Small intestine (tissue), 7 donors: ENCODE measurements at regions not wholly inside any gene's neighbourhood (a gene's known extent, or its start where the extent isn't known, plus 50 kb on each side); places are given as distances from the start of the nearest gene placed in this dataset.
"Not testable (repeated sequence)": the region's sequence is repeated elsewhere in the genome, so short reads cannot be mapped to it uniquely, and the experiment has no call there.

ENCODE experiments used
- DNase-seq, 2 donors: peaks; one replicate each; pipeline versions ENCODE4 v3.0.0 to v3.0.0-alpha.2; 2013
- FAIRE-seq: peaks from 2 replicates; lab custom pipeline; 2012; peaks lifted over from hg19 to GRCh38; lab: Jason Lieb, UNC
- H3K27ac ChIP-seq, 3 donors: one replicate each; pipeline ENCODE4 v1.5.1; 2013; ENCODE audit warnings: low read length in 2 of 3, mild to moderate bottlenecking in 2 of 3, control low read depth in 1 of 3, inconsistent platforms in 1 of 3, low read depth in 1 of 3, moderate library complexity in 1 of 3
- H3K27me3 ChIP-seq, 3 donors: one replicate each; pipeline ENCODE4 v1.6.1; 2013; ENCODE audit warnings: low read length in 3 of 3, inconsistent platforms in 1 of 3; ENCODE audit not compliant: control insufficient read depth in 3 of 3, insufficient read depth in 3 of 3
- H3K36me3 ChIP-seq, 3 donors: one replicate each; pipeline ENCODE4 v1.6.1; 2013; ENCODE audit warnings: low read length in 3 of 3, inconsistent platforms in 1 of 3, low read depth in 1 of 3, mild to moderate bottlenecking in 1 of 3, moderate library complexity in 1 of 3; ENCODE audit not compliant: control insufficient read depth in 3 of 3, insufficient read depth in 2 of 3
- H3K4me1 ChIP-seq, 3 donors: one replicate each; pipeline ENCODE4 v1.6.1; 2013; ENCODE audit warnings: low read length in 2 of 3, inconsistent platforms in 1 of 3, low read depth in 1 of 3, mild to moderate bottlenecking in 1 of 3, moderate library complexity in 1 of 3; ENCODE audit not compliant: control insufficient read depth in 3 of 3, insufficient read depth in 2 of 3
- H3K4me3 ChIP-seq, 3 donors: one replicate each; pipeline ENCODE4 v1.5.1; 2013; ENCODE audit warnings: low read length in 3 of 3, control low read depth in 1 of 3, inconsistent platforms in 1 of 3, low read depth in 1 of 3, mild to moderate bottlenecking in 1 of 3, moderate library complexity in 1 of 3
- H3K9me3 ChIP-seq, 2 donors: one replicate each; pipeline ENCODE4 v1.6.1; 2013; ENCODE audit warnings: low read depth in 1 of 2, low read length in 1 of 2; ENCODE audit not compliant: control insufficient read depth in 2 of 2, insufficient read depth in 1 of 2
- WGBS, 3 donors: extraction: QIAGEN DNeasy Blood & Tissue Kit; methylation state at CpG; one replicate each; pipeline ENCODE4 v1.1.7; 2013; 5-methylcytosine and 5-hydroxymethylcytosine counted together
- donor health status: healthy with polysubstance abuse.
- donor health status: control.
- donor health status: control.
- donor health status: Bipolar disorder and iron deficiency.
- donor health status: healthy.

DNA sequence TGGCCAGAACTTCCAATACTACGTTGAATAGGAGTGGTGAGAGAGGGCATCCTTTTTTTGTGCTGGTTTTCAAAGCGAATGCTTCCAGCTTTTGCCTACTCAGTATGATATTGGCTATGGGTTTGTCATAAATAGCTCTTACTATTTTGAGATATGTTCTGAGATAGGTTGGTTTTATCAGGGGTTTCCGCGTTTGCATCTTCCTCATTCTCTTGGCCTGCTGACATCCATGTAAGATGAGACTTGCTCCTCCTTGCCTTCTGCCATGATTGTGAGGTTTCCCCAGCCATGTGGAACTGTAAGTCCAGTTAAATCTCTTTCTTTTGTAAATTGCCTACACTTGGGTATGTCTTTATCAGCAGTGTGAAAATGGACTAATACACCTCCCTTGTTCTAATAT lies 71.2 kb upstream of the C7orf33 start:
- not testable (repeated sequence) for FAIRE-seq, DNase-seq, H3K36me3 ChIP-seq, H3K27me3 ChIP-seq, H3K9me3 ChIP-seq, H3K4me1 ChIP-seq, H3K4me3 ChIP-seq, H3K27ac ChIP-seq
- WGBS, 3 donors = 65 to 72% (median 67%) methylated on average over 4 of the region's 4 CpGs

DNA sequence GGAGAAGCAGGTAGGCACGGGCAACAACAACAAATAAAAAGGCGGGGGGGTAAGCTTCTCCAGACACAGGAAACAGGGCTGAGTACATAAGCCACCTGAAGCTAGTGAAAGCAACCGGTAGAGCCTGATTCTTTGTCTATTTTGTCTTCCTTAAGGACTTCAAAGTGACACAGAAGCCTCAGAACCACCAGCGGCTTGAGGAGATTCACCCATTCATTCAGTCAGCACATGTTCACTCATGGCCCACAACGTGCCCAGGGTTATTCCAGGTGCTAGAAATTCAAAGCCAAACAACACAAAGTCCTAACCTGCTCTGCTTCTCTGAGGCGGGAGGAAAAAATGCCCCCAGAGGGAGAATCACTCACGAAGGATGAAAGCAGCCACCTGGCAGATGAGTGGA lies 69.3 kb upstream of the C7orf33 start:
- DNase-seq = no peak
- H3K4me1 ChIP-seq = no peaks in the 10 kb centered on the region
- no peaks in the 10 kb centered on the region for H3K9me3 ChIP-seq
- no peaks in the 10 kb centered on the region for H3K36me3 ChIP-seq
- H3K4me3 ChIP-seq = no peak overlapping the region
- 67 to 70% (median 69%) methylated on average over 7 of the region's 7 CpGs for WGBS, 3 donors
- H3K27ac ChIP-seq = no peak overlapping the region
- no peaks in the 10 kb centered on the region for H3K27me3 ChIP-seq
- no peak for FAIRE-seq

GRCh38 chr7:148523550-148523949 lies 67.0 kb upstream of the C7orf33 start:
- Histone ChIP-seq H3K27ac (no peak overlapping the region), H3K27me3 (no peaks in the 10 kb centered on the region), H3K36me3 (no peaks in the 10 kb centered on the region), H3K4me3 (no peak overlapping the region), H3K9me3 (no peaks in the 10 kb centered on the region), H3K4me1 (no peaks in the 10 kb centered on the region)
- FAIRE-seq = no peak
- no peak for DNase-seq
- 54 to 63% (median 62%) methylated on average over 4 of the region's 4 CpGs for WGBS, 3 donors

DNA sequence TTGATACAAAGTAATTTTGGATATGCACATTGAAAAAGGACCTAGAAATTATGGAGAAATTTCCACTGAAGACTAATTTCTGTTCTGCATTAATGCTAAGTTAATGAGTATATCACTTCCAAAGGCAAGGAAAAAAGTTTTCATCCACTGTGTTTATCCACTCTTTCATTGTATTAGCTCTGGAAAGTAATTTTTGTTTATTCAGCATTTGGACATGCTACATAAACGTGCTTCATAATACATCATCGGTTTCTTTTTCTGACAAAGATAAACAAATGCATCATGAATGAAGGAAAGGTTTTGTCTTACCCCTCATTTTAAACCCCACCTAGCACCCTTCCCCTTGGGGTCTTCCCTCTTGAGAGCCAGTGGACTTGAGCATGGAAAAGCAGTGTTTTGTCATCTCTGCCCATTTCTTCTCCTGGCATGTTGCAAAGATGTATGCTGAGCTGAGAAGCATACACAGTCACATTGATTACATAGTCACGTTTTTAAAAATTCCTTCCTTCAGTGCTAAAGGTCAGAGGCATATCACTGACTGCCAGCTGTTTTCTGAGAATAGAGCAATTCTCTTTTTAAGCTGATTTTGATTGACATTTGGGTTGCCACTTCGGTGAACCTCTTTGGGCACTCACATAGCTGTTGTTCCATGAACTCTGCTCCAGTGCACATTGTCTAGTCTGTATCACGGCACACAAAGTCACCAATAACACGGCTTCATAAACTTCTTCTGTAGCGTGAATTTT lies 65.9 kb upstream of the C7orf33 start:
- 12 to 43% (median 26%) methylated on average over 7 of the region's 7 CpGs for WGBS, 3 donors
- no peaks in the 10 kb centered on the region for H3K4me1 ChIP-seq
- H3K4me3 ChIP-seq = no peak overlapping the region
- no peaks in the 10 kb centered on the region for H3K36me3 ChIP-seq
- no peaks in the 10 kb centered on the region for H3K27me3 ChIP-seq
- FAIRE-seq (no peak), DNase-seq (peak; percentile 28 to 69)
- peak overlapping the region in 1 of 3 donors; percentile 2 for H3K27ac ChIP-seq
- H3K9me3 ChIP-seq = no peaks in the 10 kb centered on the region

GRCh38 chr7:148527717-148528168 lies 62.8 kb upstream of the C7orf33 start:
- FAIRE-seq = no peak

DNA sequence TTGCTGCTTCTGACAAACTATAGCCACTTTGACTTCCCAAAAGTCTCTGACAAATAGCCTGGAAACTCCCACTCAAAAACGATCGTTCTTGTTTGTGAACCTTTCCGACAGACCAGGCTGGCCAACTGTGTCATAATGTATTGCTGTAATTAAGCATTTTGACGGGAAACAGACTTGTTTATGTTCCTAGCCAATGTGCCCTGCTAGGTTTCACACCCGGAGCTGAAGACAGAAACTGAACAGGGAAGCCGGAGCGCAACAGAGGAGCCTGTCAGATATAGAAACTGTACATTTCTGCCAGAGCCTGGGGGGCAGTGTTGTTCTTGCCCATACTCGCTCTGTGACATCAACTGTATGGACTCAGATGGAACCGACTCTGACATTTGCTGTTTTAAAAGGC lies 55.3 kb upstream of the C7orf33 start:
- Histone ChIP-seq H3K27me3 (no peaks in the 10 kb centered on the region), H3K4me3 (no peak overlapping the region), H3K4me1 (no peaks in the 10 kb centered on the region), H3K36me3 (no peaks in the 10 kb centered on the region), H3K27ac (no peak overlapping the region), H3K9me3 (no peaks in the 10 kb centered on the region)
- FAIRE-seq (no peak), DNase-seq (no peak)
- WGBS, 3 donors = 22 to 69% (median 48%) methylated on average over 9 of the region's 9 CpGs

More at GRCh38 chr7:148527717-148528168, 62.8 kb upstream of the C7orf33 start:
- no peaks in the 10 kb centered on the region for H3K27me3 ChIP-seq
- DNase-seq = peak; percentile 84 to 90
- H3K4me1 ChIP-seq = no peaks in the 10 kb centered on the region
- H3K9me3 ChIP-seq = no peaks in the 10 kb centered on the region
- H3K4me3 ChIP-seq = no peak overlapping the region
- WGBS, 3 donors = 19 to 33% (median 19%) methylated on average over 6 of the region's 6 CpGs
- H3K36me3 ChIP-seq = no peaks in the 10 kb centered on the region
- no peak overlapping the region for H3K27ac ChIP-seq

- H3K36me3 ChIP-seq = no peaks in the 10 kb centered on the region
- H3K4me1 ChIP-seq = no peaks in the 10 kb centered on the region
- no peak for DNase-seq
- no peak overlapping the region for H3K4me3 ChIP-seq
- no peaks in the 10 kb centered on the region for H3K9me3 ChIP-seq
- FAIRE-seq = no peak
- no peak overlapping the region for H3K27ac ChIP-seq
- 79 to 89% (median 84%) methylated on average over 6 of the region's 6 CpGs for WGBS, 3 donors
- H3K27me3 ChIP-seq = no peaks in the 10 kb centered on the region
Observed at GRCh38 chr7:148537435-148537834, 53.1 kb upstream of the C7orf33 start.

DNA sequence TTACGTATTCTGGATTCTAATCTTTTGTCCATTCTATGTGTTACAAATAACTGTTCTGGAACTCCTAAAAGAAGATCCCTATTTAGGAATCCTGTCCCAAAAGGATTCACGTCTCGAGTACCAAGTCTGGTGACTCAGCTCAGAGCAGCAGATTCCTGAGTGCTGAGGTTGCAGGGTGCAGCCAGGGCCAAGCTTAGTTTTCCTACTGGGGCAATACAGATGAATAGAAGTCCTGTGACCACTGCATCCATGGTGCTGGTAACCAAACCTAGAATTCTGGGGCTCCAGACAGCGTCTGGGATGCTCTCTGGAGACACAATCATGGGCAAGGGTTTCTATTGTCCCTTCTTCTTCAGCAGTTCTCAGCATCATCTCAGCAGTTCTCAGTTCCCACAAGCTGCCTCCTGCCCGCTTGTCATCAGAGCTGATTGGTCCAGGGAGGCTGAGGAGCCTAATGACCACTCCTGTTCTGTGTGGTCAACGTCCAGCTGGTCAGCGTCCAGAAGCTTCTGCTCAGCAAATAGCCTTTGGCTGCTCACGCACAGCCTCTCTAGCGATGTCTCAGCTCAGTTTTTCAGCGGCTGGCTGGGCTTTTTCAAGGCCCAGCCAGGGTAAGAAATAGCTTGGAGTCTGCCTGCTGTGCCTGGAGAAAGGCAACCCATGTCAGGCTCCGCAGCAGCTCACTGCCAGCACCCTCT lies 50.4 kb upstream of the C7orf33 start:
- Histone ChIP-seq H3K9me3 (no peaks in the 10 kb centered on the region), H3K27ac (peak overlapping the region in 1 of 3 donors; percentile 9), H3K36me3 (no peaks in the 10 kb centered on the region), H3K27me3 (no peaks in the 10 kb centered on the region), H3K4me1 (no peaks in the 10 kb centered on the region), H3K4me3 (no peak overlapping the region)
- FAIRE-seq (no peak), DNase-seq (no peak)
- WGBS, 3 donors = 69 to 79% (median 73%) methylated on average over 11 of the region's 11 CpGs
